ENCODE measurements at regions not wholly inside any gene's neighbourhood (a gene's known extent, or its start where the extent isn't known, plus 50 kb on each side); places are given as distances from the start of the nearest gene placed in this dataset.

DNA sequence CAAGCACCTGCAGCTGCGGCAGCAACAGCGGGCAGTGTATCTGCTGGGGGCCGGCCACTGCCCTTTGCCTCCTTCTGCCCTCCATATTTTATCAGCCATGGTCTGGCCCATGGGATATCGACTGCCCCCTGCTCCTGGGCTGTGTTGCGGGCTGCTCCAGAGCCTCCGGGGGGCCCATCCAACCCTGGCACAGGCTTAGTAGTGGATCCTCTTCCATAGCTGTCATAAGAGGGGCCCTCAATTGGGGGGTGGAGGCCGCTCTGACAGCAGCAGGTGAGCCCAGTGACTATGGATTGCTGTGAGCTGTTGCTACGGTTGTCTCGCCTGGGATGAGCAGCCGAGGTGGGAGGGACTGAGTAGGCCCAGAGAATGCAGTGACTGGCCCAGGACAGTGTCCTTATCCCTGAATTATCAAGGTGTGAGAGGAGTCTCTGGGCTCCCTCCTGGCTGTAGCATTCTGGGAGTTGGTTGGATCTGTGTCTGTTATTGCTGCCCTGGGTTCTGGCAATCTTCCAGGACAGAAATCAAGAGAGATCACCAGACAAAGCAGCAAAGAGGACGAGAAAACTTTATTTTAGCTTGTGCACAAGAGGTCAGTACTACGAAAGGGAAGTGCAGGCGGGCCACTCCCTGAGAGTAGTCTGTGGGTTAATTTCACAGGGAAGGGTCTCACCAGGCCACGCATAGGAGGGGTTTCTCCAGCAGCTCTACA is 145.1 kb downstream of the ASB1 start:
- TF ChIP-seq, protein P1, sequence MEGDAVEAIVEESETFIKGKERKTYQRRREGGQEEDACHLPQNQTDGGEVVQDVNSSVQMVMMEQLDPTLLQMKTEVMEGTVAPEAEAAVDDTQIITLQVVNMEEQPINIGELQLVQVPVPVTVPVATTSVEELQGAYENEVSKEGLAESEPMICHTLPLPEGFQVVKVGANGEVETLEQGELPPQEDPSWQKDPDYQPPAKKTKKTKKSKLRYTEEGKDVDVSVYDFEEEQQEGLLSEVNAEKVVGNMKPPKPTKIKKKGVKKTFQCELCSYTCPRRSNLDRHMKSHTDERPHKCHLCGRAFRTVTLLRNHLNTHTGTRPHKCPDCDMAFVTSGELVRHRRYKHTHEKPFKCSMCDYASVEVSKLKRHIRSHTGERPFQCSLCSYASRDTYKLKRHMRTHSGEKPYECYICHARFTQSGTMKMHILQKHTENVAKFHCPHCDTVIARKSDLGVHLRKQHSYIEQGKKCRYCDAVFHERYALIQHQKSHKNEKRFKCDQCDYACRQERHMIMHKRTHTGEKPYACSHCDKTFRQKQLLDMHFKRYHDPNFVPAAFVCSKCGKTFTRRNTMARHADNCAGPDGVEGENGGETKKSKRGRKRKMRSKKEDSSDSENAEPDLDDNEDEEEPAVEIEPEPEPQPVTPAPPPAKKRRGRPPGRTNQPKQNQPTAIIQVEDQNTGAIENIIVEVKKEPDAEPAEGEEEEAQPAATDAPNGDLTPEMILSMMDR (IDR thresholded peaks at IDR 0.05; ENCODE audit: insufficient read depth, low read length, poor library complexity, severe bottlenecking): no peak
- TF ChIP-seq EZH2phosphoT487 (conservative IDR thresholded peaks at IDR 0.05; ENCODE audit: low read length): no peak
